ENCODE measurements at regions not wholly inside any gene's neighbourhood (a gene's known extent, or its start where the extent isn't known, plus 50 kb on each side); places are given as distances from the start of the nearest gene placed in this dataset.

GRCh38 chr3:72437661-72438406 is 410.4 kb downstream of the SHQ1 start:
- no peak overlapping the region for H3K27ac ChIP-seq (replicated peaks in 1 of 4)
- no peak for DNase-seq (ENCODE audit: extremely low spot score)
- no peak overlapping the region for H3K4me3 ChIP-seq
- H3K27me3 ChIP-seq, result no peaks in the 10 kb centered on the region
- 82% methylated on average over 5 of the region's 5 CpGs for WGBS
- intact Hi-C loops (cut with DNase I), result no loop called here
- TF ChIP-seq CTCF (IDR thresholded peaks at IDR 0.05), result no peak
- TF ChIP-seq POLR2AphosphoS5 (IDR thresholded peaks at IDR 0.05), result no peak
- TF ChIP-seq EP300 (IDR thresholded peaks at IDR 0.05), result no peak
- no peak for TF ChIP-seq POLR2A (IDR thresholded peaks at IDR 0.05; ENCODE audit: low read depth)
- no peaks in the 10 kb centered on the region for H3K9me3 ChIP-seq
- H3K4me1 ChIP-seq, result peaks cover 16 to 62% (median 44%) of the 10 kb centered on the region in 4 donors
- H3K36me3 ChIP-seq, result peaks cover 0 to 3% (median 0%) of the 10 kb centered on the region in 4 donors

- no peak for DNase-seq (ENCODE audit: extremely low spot score)
- peaks cover 16 to 58% (median 47%) of the 10 kb centered on the region in 4 donors for H3K4me1 ChIP-seq
- intact Hi-C loops (cut with DNase I), result no loop called here
Observed at GRCh38 chr3:72436863-72437592, 411.2 kb downstream of the SHQ1 start.

DNA sequence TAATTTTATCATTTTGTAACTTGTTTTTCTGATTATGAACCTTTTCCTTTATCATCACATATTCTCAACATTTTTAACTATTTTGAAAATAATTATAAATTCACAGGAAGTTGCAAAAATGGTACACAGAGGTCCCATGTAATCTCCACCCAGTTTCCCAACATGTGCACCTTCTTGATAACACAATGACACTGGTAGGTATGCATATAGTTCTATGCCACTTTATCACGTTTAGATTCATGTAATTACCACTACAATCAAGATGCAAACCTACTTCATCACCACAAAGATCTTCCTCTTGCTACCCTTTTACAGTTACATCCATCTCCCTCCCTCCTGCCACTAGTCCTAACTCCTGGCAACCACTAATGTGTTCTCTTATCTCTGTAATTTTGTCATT is 413.9 kb downstream of the SHQ1 start:
- Histone ChIP-seq H3K27ac (replicated peaks in 1 of 4) (no peak overlapping the region), H3K4me3 (no peak overlapping the region), H3K27me3 (no peaks in the 10 kb centered on the region), H3K4me1 (peaks cover 12 to 48% (median 38%) of the 10 kb centered on the region in 4 donors), H3K9me3 (no peaks in the 10 kb centered on the region), H3K36me3 (peaks cover 0 to 3% (median 0%) of the 10 kb centered on the region in 4 donors)
- no peak for TF ChIP-seq POLR2AphosphoS5 (IDR thresholded peaks at IDR 0.05)
- no peak for TF ChIP-seq EP300 (IDR thresholded peaks at IDR 0.05)
- TF ChIP-seq POLR2A (IDR thresholded peaks at IDR 0.05; ENCODE audit: low read depth), result no peak
- no peak for DNase-seq (ENCODE audit: extremely low spot score)
- WGBS, result 65% methylated on average over 1 of the region's 1 CpG
- intact Hi-C loops (cut with DNase I), result no loop called here

More at GRCh38 chr3:72436863-72437592, 411.2 kb downstream of the SHQ1 start:
- TF ChIP-seq POLR2A (IDR thresholded peaks at IDR 0.05; ENCODE audit: low read depth) (no peak), EP300 (IDR thresholded peaks at IDR 0.05) (no peak), CTCF (IDR thresholded peaks at IDR 0.05) (no peak), POLR2AphosphoS5 (IDR thresholded peaks at IDR 0.05) (no peak)
- H3K27ac ChIP-seq (replicated peaks in 1 of 4), result no peak overlapping the region
- 66% methylated on average over 7 of the region's 7 CpGs for WGBS
- H3K9me3 ChIP-seq, result no peaks in the 10 kb centered on the region
- no peaks in the 10 kb centered on the region for H3K27me3 ChIP-seq
- no peak overlapping the region for H3K4me3 ChIP-seq
- peaks cover 0 to 3% (median 0%) of the 10 kb centered on the region in 4 donors for H3K36me3 ChIP-seq

- Histone ChIP-seq H3K9me3 (no peaks in the 10 kb centered on the region), H3K27ac (replicated peaks in 1 of 4) (no peak overlapping the region), H3K27me3 (no peaks in the 10 kb centered on the region), H3K36me3 (peaks cover 0 to 3% (median 0%) of the 10 kb centered on the region in 4 donors), H3K4me3 (no peak overlapping the region), H3K4me1 (peaks cover 5 to 44% (median 39%) of the 10 kb centered on the region in 4 donors)
- intact Hi-C loops (cut with DNase I), result no loop called here
- no peak for DNase-seq (ENCODE audit: extremely low spot score)
- 92% methylated on average over 7 of the region's 7 CpGs for WGBS
- TF ChIP-seq CTCF (IDR thresholded peaks at IDR 0.05) (no peak), POLR2A (IDR thresholded peaks at IDR 0.05; ENCODE audit: low read depth) (no peak), EP300 (IDR thresholded peaks at IDR 0.05) (no peak), POLR2AphosphoS5 (IDR thresholded peaks at IDR 0.05) (no peak)
Observed at GRCh38 chr3:72432246-72432645, 416.0 kb downstream of the SHQ1 start.

Data from esophagus muscularis mucosa (tissue), 4 donors.